K562 (cell line): ENCODE measurements at regions not wholly inside any gene's neighbourhood (a gene's known extent, or its start where the extent isn't known, plus 50 kb on each side); places are given as distances from the start of the nearest gene placed in this dataset.

Experiments
- ATAC-seq: fragments of 200-7000 bp; cut with Tn5 transposase; 3 replicates; pipeline ENCODE4 v1.9.1; 2020; ENCODE audit warnings: moderate library complexity
- BruUV-seq: library from RNA; stranded (reverse); fragments of 400-500 nt; replicated peaks from 2 replicates; lab custom pipeline; 2021; lab: Mats Ljungman, UMichigan
- CTCF ChIA-PET: fragments of 300-600 bp; formaldehyde crosslinking; extraction: SDS; loops from one replicate; lab custom pipeline; 2021; ENCODE audit warnings: low intra/inter-chr PET ratio; lab: Yijun Ruan, JAX
- POLR2A ChIA-PET: fragments of 300-600, 350-650 bp; sonication (Branson Sonifier 250); formaldehyde crosslinking; extraction: SDS; loops from one replicate; lab custom pipeline; 2021; ENCODE audit warnings: antibody characterized with exemption, inconsistent platforms; lab: Yijun Ruan, JAX
- DNase-seq, 4 experiments: peaks; one replicate each; pipeline versions ENCODE4 v3.0.0 to v3.0.0-alpha.2; 2011 to 2018; ENCODE audit warnings: low spot score in 3 of 4, mixed read lengths in 3 of 4; ENCODE audit errors: extremely low read depth in 1 of 4
- FAIRE-seq: peaks from 2 replicates; lab custom pipeline; 2011; peaks lifted over from hg19 to GRCh38; lab: Jason Lieb, UNC
- H2AFZ ChIP-seq: 2 replicates; pipeline ENCODE4 v1.6.0; 2011; ENCODE audit warnings: low read depth, low read length, control low read depth, inconsistent platforms
- H3K27ac ChIP-seq: fragments of 200-600 bp; 3 replicates; pipeline ENCODE4 v1.8.0; 2011; ENCODE audit warnings: low read depth, mild to moderate bottlenecking, control low read depth, inconsistent platforms, low read length, moderate library complexity, mixed read lengths; ENCODE audit errors: extremely low read depth
- H3K27me3 ChIP-seq, 2 experiments: fragments of 300-600 bp in 1 of 2; 2 replicates in 1 of 2; 3 replicates in 1 of 2; pipeline versions ENCODE4 v1.6.0 to v1.8.0; 2011; ENCODE audit warnings: inconsistent platforms in 2 of 2, low read length in 2 of 2, mild to moderate bottlenecking in 1 of 2, mixed read lengths in 1 of 2, moderate library complexity in 1 of 2; ENCODE audit not compliant: control insufficient read depth in 2 of 2, insufficient read depth in 2 of 2
- H3K36me3 ChIP-seq: fragments of 300-600 bp; 3 replicates; pipeline ENCODE4 v1.8.0; 2011; ENCODE audit warnings: mild to moderate bottlenecking, low read length, inconsistent platforms; ENCODE audit not compliant: control insufficient read depth, insufficient read depth
- H3K4me1 ChIP-seq, 2 experiments: fragments of 200-600 bp in 1 of 2; replicated peaks in 1 of 2; 2 replicates in 1 of 2; 3 replicates in 1 of 2; pipeline versions ENCODE4 v1.5.1 to v1.8.0; 2011; ENCODE audit warnings: inconsistent platforms in 2 of 2, low read length in 2 of 2, mild to moderate bottlenecking in 1 of 2, mixed read lengths in 1 of 2, moderate library complexity in 1 of 2; ENCODE audit not compliant: control insufficient read depth in 2 of 2, insufficient read depth in 2 of 2
- H3K4me2 ChIP-seq: 2 replicates; pipeline ENCODE4 v1.6.1; 2011; ENCODE audit warnings: low read length, control low read depth, inconsistent platforms, mixed read lengths; ENCODE audit not compliant: insufficient read depth
- H3K4me3 ChIP-seq: fragments of 200-600 bp; sonication (generic), shearing (Covaris generic); 2 replicates; pipeline ENCODE4 v1.5.1; 2016; ENCODE audit warnings: control low read depth, inconsistent platforms
- H3K79me2 ChIP-seq: fragments of 200-600 bp; 3 replicates; pipeline ENCODE4 v1.8.0; 2011; ENCODE audit warnings: low read length, inconsistent platforms; ENCODE audit not compliant: control insufficient read depth, insufficient read depth
- H3K9ac ChIP-seq, 2 experiments: 2 replicates each; pipeline versions ENCODE4 v1.6.0 to v1.6.1; 2011; ENCODE audit warnings: low read depth in 2 of 2, low read length in 2 of 2, control low read depth in 1 of 2, inconsistent platforms in 1 of 2, mild to moderate bottlenecking in 1 of 2, mixed read lengths in 1 of 2; ENCODE audit not compliant: insufficient read depth in 1 of 2
- H3K9me1 ChIP-seq: one replicate; pipeline ENCODE4 v1.6.0; 2011; ENCODE audit warnings: inconsistent platforms, mild to moderate bottlenecking, low read length, moderate library complexity; ENCODE audit not compliant: control insufficient read depth, insufficient read depth
- H3K9me3 ChIP-seq: replicated peaks from 2 replicates; pipeline ENCODE4 v1.5.1; 2011; ENCODE audit warnings: low read depth, low read length, inconsistent platforms; ENCODE audit not compliant: control insufficient read depth, insufficient read depth
- H4K20me1 ChIP-seq: replicated peaks from 2 replicates; pipeline ENCODE4 v1.6.1; 2011; ENCODE audit warnings: low read length, inconsistent platforms, mixed read lengths; ENCODE audit not compliant: control insufficient read depth, insufficient read depth
- ADNP ChIP-seq: fragments of 200-800 bp; sonication (Bioruptor generic); IDR thresholded peaks from 2 replicates; pipeline ENCODE4 v1.6.1; 2016; ENCODE audit warnings: missing genetic modification characterization, missing compliant biosample characterization
- CBX5 ChIP-seq: IDR thresholded peaks from 2 replicates; pipeline ENCODE4 v1.6.1; 2014; ENCODE audit warnings: low read depth, borderline replicate concordance
- JUND ChIP-seq, 2 experiments: IDR thresholded peaks; 2 replicates in 1 of 2; 3 replicates in 1 of 2; pipeline ENCODE4 v1.6.1; 2011; ENCODE audit warnings: borderline replicate concordance in 2 of 2, low read depth in 2 of 2, low read length in 2 of 2, improper control_type of control experiment in 1 of 2, missing biosample characterization in 1 of 2, missing genetic modification characterization in 1 of 2, missing genetic modification reagents in 1 of 2
- NCOA6 ChIP-seq: fragments of 450-650 bp; IDR thresholded peaks from 2 replicates; pipeline ENCODE4 v1.6.1; 2017; ENCODE audit warnings: mild to moderate bottlenecking
- NFXL1 ChIP-seq: fragments of 450-650 bp; formaldehyde crosslinking; IDR thresholded peaks from 2 replicates; pipeline ENCODE4 v1.4.0; 2021; ENCODE audit warnings: mild to moderate bottlenecking
- RNF219 ChIP-seq: fragments of 250-450 bp; sonication (Bioruptor Pico); IDR thresholded peaks from 2 replicates; pipeline ENCODE4 v1.5.0; 2022; ENCODE audit warnings: mild to moderate bottlenecking
- RUNX1 ChIP-seq: sonication (generic); IDR thresholded peaks from 2 replicates; pipeline ENCODE4 v1.6.1; 2016; ENCODE audit warnings: antibody characterized with exemption, low read depth
- SIX5 ChIP-seq, 2 experiments: IDR thresholded peaks; 2 replicates each; pipeline ENCODE4 v1.6.1; 2011; ENCODE audit warnings: low read length in 2 of 2, borderline replicate concordance in 1 of 2, low read depth in 1 of 2, mild to moderate bottlenecking in 1 of 2, moderate library complexity in 1 of 2; ENCODE audit not compliant: insufficient read depth in 1 of 2
- SNIP1 ChIP-seq: fragments of 450-650 bp; IDR thresholded peaks from 2 replicates; pipeline ENCODE4 v1.7.1; 2017; ENCODE audit warnings: low read depth, mild to moderate bottlenecking
- USF1 ChIP-seq: sonication (generic); formaldehyde crosslinking; IDR thresholded peaks from 2 replicates; pipeline ENCODE4 v1.9.0; 2022; ENCODE audit warnings: mild to moderate bottlenecking, missing genetic modification reagents
- ZNF280A ChIP-seq: fragments of 450-650 bp; IDR thresholded peaks from 2 replicates; pipeline ENCODE4 v1.6.1; 2018; ENCODE audit warnings: mild to moderate bottlenecking, low read depth; ENCODE audit not compliant: partially characterized antibody
- ZNF282 ChIP-seq: sonication (generic); formaldehyde crosslinking; IDR thresholded peaks from 2 replicates; pipeline ENCODE4 v1.8.1; 2023; ENCODE audit warnings: missing genetic modification reagents
- ZNF316 ChIP-seq: fragments of 450-650 bp; IDR thresholded peaks from 2 replicates; pipeline ENCODE4 v1.6.1; 2016
- ZNF780A ChIP-seq: fragments of 250-450 bp; sonication (Bioruptor Pico); IDR thresholded peaks from 2 replicates; pipeline ENCODE4 v1.5.0; 2021; ENCODE audit warnings: mild to moderate bottlenecking
- WGBS: fragments of 100-300 bp; shearing (Covaris generic); methylation state at CpG from one replicate; pipeline ENCODE4 v1.1.6; 2016; ENCODE audit warnings: low coverage, mixed read lengths; ENCODE audit not compliant: insufficient coverage; ENCODE audit errors: missing lambda C conversion rate; 5-methylcytosine and 5-hydroxymethylcytosine counted together
- in situ Hi-C: fragments of 300-500 bp; cut with MboI; formaldehyde crosslinking; loops from 4 replicates; pipeline ENCODE4 v1.15.0; 2018; ENCODE audit warnings: inconsistent platforms, mixed read lengths
- intact Hi-C: fragments of 100-400 bp; cut with micrococcal nuclease; formaldehyde crosslinking; loops from 2 replicates; pipeline ENCODE4 v1.14.2; 2022

- Histone ChIP-seq H2AFZ (no peak overlapping the region), H3K4me2 (no peak overlapping the region), H3K36me3 (no peaks in the 10 kb centered on the region), H3K4me1 (no peaks in the 10 kb centered on the region), H3K27ac (no peak overlapping the region), H3K9me3 (no peaks in the 10 kb centered on the region), H3K9ac (no peak overlapping the region), H3K27me3 (no peaks in the 10 kb centered on the region; a peak in 2 of 5 replicates), H4K20me1 (no peaks in the 10 kb centered on the region), H3K4me3 (no peak overlapping the region), H3K79me2 (no peaks in the 10 kb centered on the region), H3K9me1 (no peaks in the 10 kb centered on the region)
- BruUV-seq, result no TSS peak
- POLR2A ChIA-PET, result no interaction called here
- TF ChIP-seq CBX5, result no peak
- no peak for TF ChIP-seq SNIP1
- TF ChIP-seq RUNX1, result no peak
- TF ChIP-seq USF1 (CRISPR knock-in tag), result no peak
- TF ChIP-seq ZNF316, result no peak
- no peak for TF ChIP-seq NFXL1 (CRISPR knock-in tag)
- no peak for TF ChIP-seq RNF219 (CRISPR knock-in tag)
- TF ChIP-seq JUND (IDR thresholded peaks at IDR 0.05; ENCODE audit: borderline replicate concordance, low read depth, low read length), result no peak
- no peak for TF ChIP-seq JUND (tag; IDR thresholded peaks at IDR 0.05; ENCODE audit: borderline replicate concordance, low read depth, low read length)
- no peak for TF ChIP-seq ADNP (tag)
- TF ChIP-seq ZNF280A, result no peak
- TF ChIP-seq ZNF282, result no peak
- TF ChIP-seq SIX5 (IDR thresholded peaks at IDR 0.05; ENCODE audit: borderline replicate concordance in 1 of 2, insufficient read depth in 1 of 2, low read depth in 1 of 2, low read length in 2 of 2), result no peak
- TF ChIP-seq ZNF780A (CRISPR knock-in tag), result no peak
- no peak for TF ChIP-seq NCOA6
- no peak for FAIRE-seq
- ATAC-seq, result no peak
- DNase-seq, result no peak
- WGBS, result 0% methylated on average over 7 of the region's 7 CpGs
- in situ Hi-C loops (no loop called here), intact Hi-C loops (no loop called here)
- CTCF ChIA-PET, result no interaction called here
Measured at GRCh38 chr5:2320611-2321010, 430.9 kb downstream of the IRX2 start.
